CD4-positive, alpha-beta T cell (primary cell): ENCODE measurements at regions not wholly inside any gene's neighbourhood (a gene's known extent, or its start where the extent isn't known, plus 50 kb on each side); places are given as distances from the start of the nearest gene placed in this dataset.

ENCODE experiments used
- ATAC-seq: fragments of 200-7000 bp; cut with Tn5 transposase; one replicate; pipeline ENCODE4 v1.10.0; 2022; ENCODE audit warnings: mild to moderate bottlenecking; ENCODE audit not compliant: poor library complexity
- CTCF ChIA-PET: fragments of 350-600 bp; sonication (Branson Sonifier 250); formaldehyde crosslinking; loops from one replicate; lab custom pipeline; 2021; ENCODE audit warnings: antibody characterized with exemption, inconsistent platforms; lab: Charles Lee
- POLR2A ChIA-PET: fragments of 350-600 bp; sonication (Branson Sonifier 250); formaldehyde crosslinking; loops from one replicate; lab custom pipeline; 2021; ENCODE audit warnings: antibody characterized with exemption, inconsistent platforms; lab: Charles Lee
- DNase-seq, 14 experiments: peaks; one replicate each; pipeline ENCODE4 v3.0.0-alpha.2; 2013 to 2020; ENCODE audit warnings: mixed read lengths in 2 of 14
- H3K27ac ChIP-seq, 2 donors: one replicate each; pipeline versions ENCODE4 v1.5.1 to v1.7.0; 2013; ENCODE audit warnings: low read length in 2 of 2, low read depth in 1 of 2, mild to moderate bottlenecking in 1 of 2
- H3K27me3 ChIP-seq, 2 experiments: 1 replicate in 1 of 2; 2 replicates in 1 of 2; pipeline versions ENCODE4 v1.6.1 to v1.7.0; 2013; ENCODE audit warnings: low read length in 2 of 2, control low read depth in 1 of 2, mild to moderate bottlenecking in 1 of 2, moderate library complexity in 1 of 2; ENCODE audit not compliant: insufficient read depth in 2 of 2, control insufficient read depth in 1 of 2
- H3K36me3 ChIP-seq: one replicate; pipeline ENCODE4 v1.6.1; 2013; ENCODE audit warnings: low read length, control low read depth; ENCODE audit not compliant: insufficient read depth
- H3K4me1 ChIP-seq: one replicate; pipeline ENCODE4 v1.6.1; 2013; ENCODE audit warnings: low read length, control low read depth; ENCODE audit not compliant: insufficient read depth
- H3K4me3 ChIP-seq: one replicate; pipeline ENCODE4 v1.5.1; 2013; ENCODE audit warnings: mild to moderate bottlenecking, low read length, moderate library complexity
- H3K9me3 ChIP-seq, 2 experiments: 1 replicate in 1 of 2; 2 replicates in 1 of 2; pipeline versions ENCODE4 v1.6.1 to v1.7.0; 2013; ENCODE audit warnings: low read length in 2 of 2, mild to moderate bottlenecking in 2 of 2, control low read depth in 1 of 2, moderate library complexity in 1 of 2; ENCODE audit not compliant: control insufficient read depth in 1 of 2, insufficient read depth in 1 of 2
- H3K27ac Mint-ChIP-seq: one replicate; pipeline ENCODE4 v1.8.0; 2020; ENCODE audit warnings: mixed read lengths
- H3K27me3 Mint-ChIP-seq: one replicate; pipeline ENCODE4 v1.8.0; 2021; ENCODE audit warnings: mixed read lengths
- H3K36me3 Mint-ChIP-seq: one replicate; pipeline ENCODE4 v1.8.0; 2021; ENCODE audit warnings: low read depth, mixed read lengths
- H3K4me1 Mint-ChIP-seq: one replicate; pipeline ENCODE4 v1.8.0; 2021; ENCODE audit warnings: low read depth, mixed read lengths
- H3K4me3 Mint-ChIP-seq: one replicate; pipeline ENCODE4 v1.8.0; 2020; ENCODE audit warnings: mild to moderate bottlenecking, mixed read lengths
- H3K9me3 Mint-ChIP-seq: one replicate; pipeline ENCODE4 v1.8.0; 2020; ENCODE audit warnings: mixed read lengths
- CTCF ChIP-seq: fragments of 200-600 bp; IDR thresholded peaks from one replicate; pipeline ENCODE4 v1.8.0; 2022; ENCODE audit warnings: antibody characterized with exemption, mild to moderate bottlenecking
- intact Hi-C, 2 experiments: fragments of 100-400 bp; cut with DNase I in 1 of 2; cut with micrococcal nuclease in 1 of 2; formaldehyde crosslinking; loops; one replicate each; pipeline versions ENCODE4 v1.15.1 to v1.9.0; 2023 to 2025; cut with DNase I, micrococcal nuclease

DNA sequence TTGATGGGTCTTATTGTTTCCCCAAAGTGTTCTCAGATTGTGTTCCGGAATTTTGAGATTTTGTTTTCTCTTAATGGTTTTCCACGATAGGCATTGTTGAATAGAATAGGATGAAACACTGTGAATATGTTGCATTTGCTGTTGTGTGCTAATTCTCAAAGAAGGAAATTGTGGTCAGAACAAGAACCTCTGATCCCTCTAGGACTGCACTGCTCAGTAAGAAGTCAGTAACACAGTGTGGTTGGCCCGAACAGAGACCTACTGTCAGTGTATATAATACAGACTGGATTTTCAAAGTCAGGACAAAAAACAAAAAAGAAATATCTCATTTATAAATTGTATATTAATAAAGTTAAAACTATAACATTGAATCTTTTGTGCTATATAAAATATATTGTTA is 494.8 kb downstream of the MAT2B start:
- H3K36me3 Mint-ChIP-seq: no peaks in the 10 kb centered on the region
- ChIA-PET CTCF (no interaction called here), POLR2A (no interaction called here)
- Histone ChIP-seq H3K9me3 (peaks cover 0 to 7% of the 10 kb centered on the region in 2 experiments), H3K27me3 (no peaks in the 10 kb centered on the region), H3K27ac (no peak overlapping the region), H3K4me3 (no peak overlapping the region), H3K36me3 (no peaks in the 10 kb centered on the region), H3K4me1 (no peaks in the 10 kb centered on the region)
- ATAC-seq (no peak), DNase-seq (no peak)
- no peak overlapping the region for H3K4me3 Mint-ChIP-seq
- H3K27me3 Mint-ChIP-seq: no peaks in the 10 kb centered on the region
- H3K27ac Mint-ChIP-seq: no peak overlapping the region
- TF ChIP-seq CTCF: no peak
- H3K9me3 Mint-ChIP-seq: no peaks in the 10 kb centered on the region
- no peaks in the 10 kb centered on the region for H3K4me1 Mint-ChIP-seq
- intact Hi-C loops: no loop called here

GRCh38 chr5:164000819-164001218 is 495.4 kb downstream of the MAT2B start:
- no peaks in the 10 kb centered on the region for H3K9me3 Mint-ChIP-seq
- Histone ChIP-seq H3K9me3 (peaks cover 0 to 7% of the 10 kb centered on the region in 2 experiments), H3K4me1 (no peaks in the 10 kb centered on the region), H3K4me3 (no peak overlapping the region), H3K36me3 (no peaks in the 10 kb centered on the region), H3K27me3 (no peaks in the 10 kb centered on the region), H3K27ac (no peak overlapping the region)
- no peaks in the 10 kb centered on the region for H3K36me3 Mint-ChIP-seq
- TF ChIP-seq CTCF: no peak
- ATAC-seq: no peak
- no peaks in the 10 kb centered on the region for H3K4me1 Mint-ChIP-seq
- ChIA-PET CTCF (no interaction called here), POLR2A (no interaction called here)
- H3K4me3 Mint-ChIP-seq: no peak overlapping the region
- H3K27ac Mint-ChIP-seq: no peak overlapping the region
- intact Hi-C loops: no loop called here
- no peak for DNase-seq
- H3K27me3 Mint-ChIP-seq: no peaks in the 10 kb centered on the region

DNA sequence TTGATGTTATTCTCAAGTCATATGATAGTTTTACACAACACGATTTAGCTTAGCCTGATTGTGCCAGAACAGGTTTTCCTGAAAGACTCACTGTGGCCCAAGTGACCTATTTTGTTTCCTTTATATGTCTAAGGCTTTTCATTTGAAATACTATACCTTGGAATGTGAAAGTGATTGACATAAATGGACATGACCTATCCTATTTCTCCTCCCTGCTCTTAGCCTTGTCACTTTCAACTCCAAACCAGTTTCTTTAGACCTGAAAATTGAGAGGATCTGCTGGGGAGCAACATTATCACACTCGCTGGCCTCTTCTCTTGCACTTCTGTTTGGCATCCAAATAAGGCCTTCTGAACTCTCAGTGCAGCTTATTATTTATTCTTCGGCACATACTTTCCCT is 496.8 kb downstream of the MAT2B start:
- Mint-ChIP-seq H3K27ac (no peak overlapping the region), H3K4me1 (no peaks in the 10 kb centered on the region), H3K4me3 (no peak overlapping the region), H3K27me3 (no peaks in the 10 kb centered on the region), H3K9me3 (no peaks in the 10 kb centered on the region), H3K36me3 (no peaks in the 10 kb centered on the region)
- H3K9me3 ChIP-seq: peaks cover 0 to under 1% of the 10 kb centered on the region in 2 experiments
- H3K4me1 ChIP-seq: no peaks in the 10 kb centered on the region
- DNase-seq: no peak
- no peak overlapping the region for H3K4me3 ChIP-seq
- no peak overlapping the region for H3K27ac ChIP-seq
- H3K36me3 ChIP-seq: no peaks in the 10 kb centered on the region
- intact Hi-C loops: no loop called here
- TF ChIP-seq CTCF: no peak
- H3K27me3 ChIP-seq: no peaks in the 10 kb centered on the region
- ATAC-seq: no peak
- CTCF ChIA-PET: no interaction called here
- POLR2A ChIA-PET: no interaction called here
